Activated CD8-positive, alpha-beta memory T cell treated with anti-CD3 and anti-CD28 coated beads, Interleukin-2, amount 50 U/mL, for 24 hours (primary cell): ENCODE measurements at regions not wholly inside any gene's neighbourhood (a gene's known extent, or its start where the extent isn't known, plus 50 kb on each side); places are given as distances from the start of the nearest gene placed in this dataset.

Source experiments
- DNase-seq: peaks from one replicate; pipeline ENCODE4 v3.0.0-alpha.2; 2020; ENCODE audit errors: extremely low read depth

GRCh38 chr7:131174855-131175254 lies 152.8 kb upstream of the MKLN1 start:
- no peak for DNase-seq

DNA sequence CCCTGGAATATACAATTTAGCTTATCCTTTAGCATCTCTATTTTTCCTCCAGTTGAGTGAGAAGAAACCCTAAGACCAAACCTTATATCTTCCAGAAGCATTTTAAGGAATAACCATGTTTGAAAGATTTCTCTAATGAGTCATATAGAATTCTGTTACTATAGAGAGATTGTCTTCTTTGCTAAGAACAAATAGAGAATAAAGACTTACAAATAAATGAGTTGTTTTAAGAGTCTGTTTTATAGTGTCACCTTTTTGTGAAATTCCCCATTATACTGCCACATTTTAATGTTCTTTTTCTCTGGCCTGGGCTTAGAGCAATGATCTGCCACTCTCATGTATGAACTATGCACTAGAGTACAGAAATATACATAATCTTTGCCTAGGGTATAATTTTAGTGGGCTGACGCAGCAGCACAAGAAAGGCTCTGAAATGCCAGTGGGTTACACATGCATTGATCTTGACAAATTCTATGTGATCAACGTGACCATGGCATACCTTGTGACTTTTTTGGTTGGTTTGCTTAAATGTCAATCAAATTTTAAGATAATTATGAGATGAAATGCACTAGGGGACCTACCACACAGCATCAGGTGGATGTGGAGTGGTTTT lies 145.1 kb upstream of the MKLN1 start:
- DNase-seq = no peak

DNA sequence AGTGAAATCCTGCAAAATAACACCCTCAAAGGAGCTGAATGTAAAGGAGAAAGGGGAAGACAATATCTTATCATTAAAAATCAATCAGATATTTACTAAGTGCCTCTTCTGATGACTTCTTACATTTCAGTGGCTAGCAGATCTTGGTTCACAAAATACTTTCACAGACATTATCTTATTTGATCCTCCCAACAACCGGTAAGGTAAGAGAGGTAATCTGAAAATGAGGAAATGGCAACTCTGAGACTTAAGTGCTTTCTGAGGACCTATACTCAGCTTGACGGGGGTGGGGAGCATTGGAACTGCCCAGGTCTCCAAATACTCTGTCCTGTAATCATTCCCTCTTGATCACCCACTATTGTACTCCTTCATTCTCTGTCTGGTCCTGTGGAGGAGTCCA lies 144.6 kb upstream of the MKLN1 start:
- no peak for DNase-seq

- DNase-seq = no peak
Observed at GRCh38 chr7:131183611-131184119, 144.0 kb upstream of the MKLN1 start.

GRCh38 chr7:131186816-131187215 lies 140.9 kb upstream of the MKLN1 start:
- no peak for DNase-seq

DNA sequence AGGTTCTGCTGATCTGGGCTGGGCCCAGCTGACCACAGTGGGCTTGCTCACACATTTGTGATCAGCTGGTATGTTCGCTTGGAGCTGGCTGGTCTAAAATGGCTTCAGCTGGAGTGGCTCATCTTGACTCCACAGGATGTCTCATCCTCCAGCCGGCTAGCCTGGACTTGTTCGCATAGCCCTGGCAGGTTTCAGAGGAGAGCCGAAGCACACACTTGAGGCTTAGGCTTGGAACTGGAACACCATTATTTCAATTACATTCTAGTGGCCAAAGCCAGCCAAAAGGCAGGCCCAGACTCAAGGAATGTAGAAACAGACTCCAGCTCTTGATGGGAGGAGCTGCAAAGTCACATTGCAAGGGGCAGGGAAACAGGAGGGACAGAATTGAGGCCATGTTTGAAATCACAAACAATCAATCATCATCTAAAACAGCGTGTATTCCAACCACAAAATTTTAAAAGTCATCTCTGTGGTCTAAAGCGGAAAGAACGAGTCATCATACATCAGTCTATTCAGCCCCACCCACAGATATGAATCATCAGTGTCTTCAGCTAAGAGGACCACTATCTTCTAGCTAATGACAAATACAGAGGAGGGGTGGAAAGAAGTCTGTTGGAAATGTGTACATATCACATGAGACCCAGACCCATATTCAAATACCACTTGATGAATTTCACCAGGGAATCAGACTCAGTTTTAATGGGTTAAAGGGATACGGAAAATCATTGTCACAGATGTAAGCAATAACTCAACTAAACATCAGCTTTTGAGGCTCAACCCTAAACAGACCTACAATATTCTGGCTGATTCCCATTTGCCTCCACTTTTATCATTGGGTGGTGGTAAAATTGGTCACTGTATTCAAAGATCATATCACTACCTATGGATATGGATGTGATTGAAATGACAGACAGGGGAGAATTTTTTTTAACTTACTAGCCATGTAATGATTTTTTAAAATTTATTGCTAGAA lies 139.0 kb upstream of the MKLN1 start:
- peak; percentile 17 for DNase-seq

GRCh38 chr7:131189488-131189887 lies 138.2 kb upstream of the MKLN1 start:
- DNase-seq = no peak

DNA sequence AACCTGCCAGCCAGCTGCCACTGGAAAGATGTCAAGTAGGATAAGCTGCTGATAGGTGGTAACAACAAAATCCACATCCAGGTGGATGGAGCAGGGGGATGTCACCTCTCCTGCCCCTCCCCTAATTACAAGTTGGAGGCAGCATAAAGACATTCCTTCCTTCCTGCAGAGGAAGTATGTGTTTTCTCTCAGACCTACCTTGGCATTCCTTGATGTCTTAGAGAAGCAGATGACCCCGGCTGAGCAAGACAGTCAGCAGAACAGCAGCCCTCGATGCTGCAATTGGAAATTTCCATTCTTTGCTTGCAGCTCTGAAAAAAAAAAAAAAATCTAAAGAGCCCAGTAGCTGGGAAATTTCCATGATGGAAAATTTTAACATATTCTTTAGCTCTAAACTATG lies 137.5 kb upstream of the MKLN1 start:
- DNase-seq = no peak

GRCh38 chr7:131190581-131190980 lies 137.1 kb upstream of the MKLN1 start:
- no peak for DNase-seq

- no peak for DNase-seq
Observed at GRCh38 chr7:131194070-131194865, 133.4 kb upstream of the MKLN1 start.

GRCh38 chr7:131196803-131197202 lies 130.9 kb upstream of the MKLN1 start:
- DNase-seq = no peak

GRCh38 chr7:131197920-131198615 lies 129.6 kb upstream of the MKLN1 start:
- DNase-seq = no peak

DNA sequence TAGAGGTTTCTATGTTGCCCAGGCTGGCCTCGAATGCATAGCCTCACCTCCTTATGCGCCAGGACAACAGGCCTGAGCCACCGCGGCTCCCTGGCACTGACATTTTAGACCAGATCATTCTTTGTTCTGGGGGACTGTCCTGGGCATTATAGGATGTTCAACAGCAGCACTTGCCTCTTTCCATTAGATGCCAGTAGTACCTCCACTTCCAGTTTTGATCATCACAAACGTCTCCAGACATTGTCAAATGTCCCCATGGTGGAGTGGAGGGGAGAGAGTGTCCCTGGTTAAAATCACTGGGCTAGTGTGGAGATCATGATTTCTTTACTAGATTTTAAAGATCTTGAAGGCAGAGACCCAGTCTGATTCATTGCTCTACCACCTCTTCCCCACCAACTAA lies 125.2 kb upstream of the MKLN1 start:
- DNase-seq = no peak

- no peak for DNase-seq
Observed at GRCh38 chr7:131203291-131203976, 124.2 kb upstream of the MKLN1 start.

DNA sequence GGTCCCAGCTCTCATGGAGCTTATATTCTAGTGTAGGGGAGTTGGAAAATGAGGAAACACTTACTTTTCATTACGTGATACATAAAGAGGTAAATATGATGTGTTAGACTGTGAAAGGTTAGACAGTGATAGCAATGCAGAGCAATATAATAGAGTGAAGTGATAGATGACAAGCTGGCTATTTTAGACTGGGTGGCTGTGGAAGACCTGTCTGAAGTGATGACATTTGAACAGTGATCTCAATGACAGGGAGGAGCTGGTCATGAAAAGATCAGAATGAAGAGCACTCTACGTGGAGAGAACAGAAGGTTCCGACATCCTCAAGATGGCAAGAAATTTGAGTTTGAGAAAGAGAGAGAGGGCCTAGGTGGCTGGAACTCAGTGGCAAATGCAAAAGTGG lies 118.9 kb upstream of the MKLN1 start:
- no peak for DNase-seq

GRCh38 chr7:131210618-131211017 lies 117.1 kb upstream of the MKLN1 start:
- DNase-seq = no peak

GRCh38 chr7:131211500-131211899 lies 116.2 kb upstream of the MKLN1 start:
- no peak for DNase-seq

GRCh38 chr7:131212114-131212513 lies 115.6 kb upstream of the MKLN1 start:
- no peak for DNase-seq

GRCh38 chr7:131218727-131219128 lies 108.9 kb upstream of the MKLN1 start:
- DNase-seq = no peak

GRCh38 chr7:131219312-131220041 lies 108.2 kb upstream of the MKLN1 start:
- no peak for DNase-seq
